Osteoblast (primary cell): ENCODE measurements at regions not wholly inside any gene's neighbourhood (a gene's known extent, or its start where the extent isn't known, plus 50 kb on each side); places are given as distances from the start of the nearest gene placed in this dataset.

Source experiments
- DNase-seq: peaks from one replicate; pipeline ENCODE4 v3.0.0; 2011; ENCODE audit warnings: low spot score, mixed read lengths; ENCODE audit not compliant: insufficient read length; ENCODE audit errors: missing footprints
- H2AFZ ChIP-seq: 2 replicates; pipeline ENCODE4 v1.6.0; 2011; ENCODE audit warnings: mild to moderate bottlenecking, low read length
- H3K27ac ChIP-seq: 2 replicates; pipeline ENCODE4 v1.5.1; 2011; ENCODE audit warnings: mild to moderate bottlenecking, low read depth, low read length, moderate library complexity
- H3K27me3 ChIP-seq: 2 replicates; pipeline ENCODE4 v1.6.0; 2012; ENCODE audit warnings: mild to moderate bottlenecking, control low read depth, inconsistent platforms, low read length, moderate library complexity; ENCODE audit not compliant: insufficient read depth
- H3K36me3 ChIP-seq: 2 replicates; pipeline ENCODE4 v1.5.1; 2011; ENCODE audit warnings: mild to moderate bottlenecking, low read length, control low read depth, moderate library complexity; ENCODE audit not compliant: insufficient read depth
- H3K4me1 ChIP-seq: 2 replicates; pipeline ENCODE4 v1.5.1; 2011; ENCODE audit warnings: mild to moderate bottlenecking, low read length, control low read depth, moderate library complexity; ENCODE audit not compliant: insufficient read depth
- H3K4me2 ChIP-seq: 2 replicates; pipeline ENCODE4 v1.6.0; 2011; ENCODE audit warnings: mild to moderate bottlenecking, low read length; ENCODE audit not compliant: insufficient read depth
- H3K4me3 ChIP-seq: fragments of 200-600 bp; sonication (generic); 3 replicates; pipeline ENCODE4 v1.5.1; 2012; ENCODE audit warnings: mild to moderate bottlenecking, low read length, inconsistent platforms; ENCODE audit not compliant: insufficient read depth
- H3K79me2 ChIP-seq: 2 replicates; pipeline ENCODE4 v1.6.0; 2012; ENCODE audit warnings: mild to moderate bottlenecking, low read length, control low read depth, inconsistent platforms; ENCODE audit not compliant: insufficient read depth
- H3K9me3 ChIP-seq: 2 replicates; pipeline ENCODE4 v1.5.1; 2011; ENCODE audit warnings: low read depth, low read length, control low read depth
- H4K20me1 ChIP-seq: 2 replicates; pipeline ENCODE4 v1.6.0; 2012; ENCODE audit warnings: mild to moderate bottlenecking, low read length, control low read depth; ENCODE audit not compliant: insufficient read depth
- CTCF ChIP-seq: IDR thresholded peaks from 2 replicates; pipeline ENCODE4 v1.5.1; 2011; ENCODE audit warnings: mild to moderate bottlenecking, low read depth, low read length, moderate library complexity; ENCODE audit errors: extremely low read depth

- Histone ChIP-seq H2AFZ (no peak overlapping the region), H3K9me3 (no peaks in the 10 kb centered on the region), H3K27me3 (no peaks in the 10 kb centered on the region), H4K20me1 (no peaks in the 10 kb centered on the region), H3K27ac (no peak overlapping the region), H3K36me3 (no peaks in the 10 kb centered on the region), H3K4me3 (no peak overlapping the region), H3K79me2 (no peaks in the 10 kb centered on the region), H3K4me1 (no peaks in the 10 kb centered on the region), H3K4me2 (no peak overlapping the region)
- no peak for DNase-seq
- TF ChIP-seq CTCF, result no peak
Measured at GRCh38 chr2:81196383-81196851, 891.9 kb upstream of the LRRTM1 start.

GRCh38 chr2:81195774-81196382 lies 891.3 kb upstream of the LRRTM1 start:
- Histone ChIP-seq H3K4me2 (no peak overlapping the region), H3K4me1 (no peaks in the 10 kb centered on the region), H3K36me3 (no peaks in the 10 kb centered on the region), H3K79me2 (no peaks in the 10 kb centered on the region), H4K20me1 (no peaks in the 10 kb centered on the region), H3K4me3 (no peak overlapping the region), H3K27me3 (no peaks in the 10 kb centered on the region), H2AFZ (no peak overlapping the region), H3K27ac (no peak overlapping the region), H3K9me3 (no peaks in the 10 kb centered on the region)
- TF ChIP-seq CTCF, result no peak
- DNase-seq, result no peak

- no peaks in the 10 kb centered on the region for H3K4me1 ChIP-seq
- H3K36me3 ChIP-seq, result no peaks in the 10 kb centered on the region
- no peak overlapping the region for H3K4me2 ChIP-seq
- no peak for DNase-seq
- no peak overlapping the region for H2AFZ ChIP-seq
- no peak overlapping the region for H3K27ac ChIP-seq
- no peaks in the 10 kb centered on the region for H4K20me1 ChIP-seq
- H3K4me3 ChIP-seq, result no peak overlapping the region
- no peaks in the 10 kb centered on the region for H3K9me3 ChIP-seq
- H3K79me2 ChIP-seq, result no peaks in the 10 kb centered on the region
- H3K27me3 ChIP-seq, result no peaks in the 10 kb centered on the region
- no peak for TF ChIP-seq CTCF
Measured at GRCh38 chr2:81195017-81195773, 890.6 kb upstream of the LRRTM1 start.

- Histone ChIP-seq H3K9me3 (no peaks in the 10 kb centered on the region), H4K20me1 (no peaks in the 10 kb centered on the region), H3K4me2 (no peak overlapping the region), H3K4me3 (no peak overlapping the region), H3K36me3 (no peaks in the 10 kb centered on the region), H3K27ac (no peak overlapping the region), H3K27me3 (no peaks in the 10 kb centered on the region), H3K4me1 (no peaks in the 10 kb centered on the region), H2AFZ (no peak overlapping the region), H3K79me2 (no peaks in the 10 kb centered on the region)
- no peak for TF ChIP-seq CTCF
- no peak for DNase-seq
Measured at GRCh38 chr2:81194581-81194980, 890.0 kb upstream of the LRRTM1 start.
